C1 segment of cervical spinal cord (tissue), 14 donors: ENCODE measurements at regions not wholly inside any gene's neighbourhood (a gene's known extent, or its start where the extent isn't known, plus 50 kb on each side); places are given as distances from the start of the nearest gene placed in this dataset.
"Not testable (repeated sequence)": the region's sequence is repeated elsewhere in the genome, so short reads cannot be mapped to it uniquely, and the experiment has no call there.

Experiments
- DNase-seq, 14 donors: peaks; one replicate each; lab custom pipeline; 2025; lab: John Stamatoyannopoulos, UW

DNA sequence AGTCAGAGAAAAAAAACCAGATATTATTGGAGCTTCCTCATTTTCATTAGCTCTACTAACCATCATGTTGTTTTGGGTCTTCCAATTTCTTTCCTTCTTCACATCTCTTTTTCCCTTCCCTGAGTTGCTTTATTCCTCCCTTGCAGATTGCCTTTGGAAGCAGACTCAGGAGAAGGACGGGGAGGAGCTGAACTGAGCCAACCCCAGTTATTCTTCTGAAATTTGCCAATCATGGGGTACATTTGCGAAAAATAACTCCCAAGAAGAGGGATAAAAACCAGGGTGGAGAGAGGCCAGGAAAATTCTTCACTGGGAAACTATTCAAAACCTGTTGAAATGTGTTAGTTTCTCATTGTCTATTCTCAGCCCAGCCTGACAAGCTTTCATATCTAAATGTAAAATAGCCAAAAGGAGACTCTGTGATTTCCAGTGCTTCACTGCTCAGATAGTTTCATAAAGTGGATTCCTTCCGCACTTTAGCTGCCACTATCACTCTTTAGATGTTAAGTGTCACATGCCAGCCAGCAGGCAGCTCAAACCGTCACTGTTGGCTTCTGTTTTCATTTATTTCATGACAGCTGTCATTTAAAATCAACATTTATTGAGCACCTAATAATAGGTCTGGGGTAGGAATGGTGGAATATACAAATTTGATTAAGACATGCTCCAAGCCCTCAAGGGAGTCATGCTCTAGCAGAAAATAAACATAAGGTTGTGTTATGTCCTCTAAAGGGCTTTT lies 204.5 kb downstream of the SREK1 start:
- DNase-seq = no peak

DNA sequence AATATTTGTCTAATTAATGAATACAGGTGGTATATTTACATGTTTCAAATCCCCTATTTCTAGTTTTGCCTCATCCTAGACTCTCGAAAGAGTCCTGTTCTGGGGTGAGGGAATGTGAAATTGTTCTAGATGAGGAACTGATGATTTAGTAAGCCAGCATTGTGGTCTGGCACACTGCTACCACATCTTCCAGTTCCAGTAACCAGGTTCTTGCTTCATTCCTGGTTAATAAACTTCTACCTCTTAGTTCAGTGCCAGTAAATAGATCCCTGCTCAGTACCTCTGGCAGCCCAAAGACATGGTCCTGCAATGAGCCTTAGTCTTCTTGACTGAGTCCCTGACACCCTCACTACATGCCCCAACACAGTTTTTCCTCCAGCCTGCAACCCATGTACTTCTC lies 207.7 kb downstream of the SREK1 start:
- peak in 1 of 14 donors; percentile 2 for DNase-seq

DNA sequence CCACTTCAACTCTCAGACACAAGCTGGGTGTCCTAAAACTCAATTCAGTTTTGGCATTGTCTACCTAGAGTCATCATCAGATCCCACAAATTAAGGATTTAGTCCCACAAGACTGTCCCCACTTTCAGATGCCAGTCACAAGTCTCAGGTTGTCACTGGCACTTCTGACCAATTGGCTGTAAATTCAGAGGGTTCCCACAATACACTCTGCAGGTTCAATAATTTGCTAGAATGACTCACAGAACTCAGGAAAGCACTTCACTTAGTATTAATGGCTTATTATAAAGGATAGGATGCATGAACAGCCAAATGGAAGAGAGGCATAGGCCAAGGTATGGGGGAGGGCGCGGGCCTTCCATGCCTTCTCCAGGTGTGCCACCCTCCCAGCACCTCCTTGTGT lies 209.1 kb downstream of the SREK1 start:
- no peak for DNase-seq

- no peak for DNase-seq
Observed at GRCh38 chr5:66354422-66354821, 210.3 kb downstream of the SREK1 start.

DNA sequence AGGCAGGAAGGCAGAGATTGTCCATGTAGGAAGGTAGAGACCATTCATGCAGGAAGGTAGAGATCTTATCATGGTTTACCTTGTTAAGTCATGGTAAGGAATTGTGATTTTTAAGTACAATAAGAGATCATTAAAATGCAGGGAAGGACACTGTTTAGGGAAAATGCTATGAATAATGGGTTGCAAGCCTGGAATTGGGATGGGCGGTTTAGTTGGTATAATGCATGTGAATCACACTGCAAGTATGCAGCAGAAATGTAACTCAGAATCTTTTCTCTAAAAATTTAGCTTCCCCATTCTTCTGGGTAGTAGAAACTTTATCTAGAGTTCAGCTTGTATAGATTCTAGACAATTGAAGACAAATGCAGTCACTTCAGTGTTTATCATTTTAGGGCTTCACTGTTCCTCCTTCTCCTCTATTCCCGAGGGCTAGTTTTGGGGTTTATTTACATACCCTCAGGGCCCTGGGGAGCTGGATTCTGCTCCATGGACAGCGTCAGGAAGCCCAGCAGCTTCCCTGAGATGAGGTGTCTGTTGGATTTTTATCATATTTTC lies 212.0 kb downstream of the SREK1 start:
- no peak for DNase-seq

DNA sequence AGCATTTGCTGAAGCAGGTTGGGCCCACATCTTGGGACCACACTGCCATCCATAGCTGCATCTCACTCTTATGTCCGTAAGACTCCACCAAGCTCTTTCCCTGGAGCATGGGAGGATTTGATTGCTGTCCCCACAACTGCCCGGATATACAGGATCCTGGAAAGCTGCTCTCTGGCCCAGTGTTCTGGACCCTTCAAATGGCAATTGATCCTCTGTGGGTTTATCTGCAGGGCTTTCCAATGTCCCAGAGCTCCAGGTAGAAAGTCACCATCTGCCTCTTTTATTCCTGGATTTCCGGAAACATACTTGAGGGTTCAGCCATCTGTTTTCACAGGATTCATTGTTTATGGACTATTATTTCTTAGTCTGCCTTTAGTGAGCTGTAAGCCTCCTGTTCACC lies 214.6 kb downstream of the SREK1 start:
- DNase-seq = no peak

DNA sequence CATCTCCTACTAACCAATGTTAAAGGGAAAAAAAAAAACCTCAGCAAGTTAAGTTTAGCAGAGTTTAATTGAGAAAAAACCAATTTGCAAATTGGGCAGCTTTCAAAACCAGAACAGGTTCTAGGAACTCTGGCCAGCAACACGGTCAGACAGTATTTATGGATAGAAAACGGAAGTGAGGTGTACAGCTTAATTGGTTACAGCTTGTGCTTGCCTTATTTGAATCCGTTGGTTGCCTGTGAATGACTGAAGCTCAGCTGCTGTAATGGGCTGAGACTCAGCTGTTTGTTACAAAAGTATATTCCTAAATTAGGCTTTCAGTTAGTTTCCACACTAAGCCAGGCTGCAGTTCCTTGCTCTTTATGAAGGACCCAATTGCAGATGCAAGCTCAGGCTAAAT lies 217.0 kb downstream of the SREK1 start:
- DNase-seq = no peak

DNA sequence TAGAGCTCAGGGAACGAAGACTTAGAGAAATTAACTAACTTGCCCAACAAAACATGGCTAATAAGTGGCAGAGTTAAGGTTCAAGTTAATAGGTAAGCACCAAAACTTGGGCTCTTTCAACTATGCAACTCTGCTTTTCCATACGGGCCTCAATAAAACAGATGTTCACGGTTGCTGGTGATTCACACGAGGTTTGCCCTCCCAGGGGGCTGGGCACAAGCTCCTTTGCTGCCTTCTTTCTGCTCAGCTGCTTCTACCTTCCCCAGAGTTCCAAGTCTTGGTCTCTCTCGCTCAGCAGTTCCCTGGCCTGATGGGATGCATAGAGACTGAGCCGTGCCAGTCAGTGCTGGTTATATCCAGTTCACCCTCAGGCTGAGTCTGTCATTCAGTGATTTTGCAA lies 217.9 kb downstream of the SREK1 start:
- DNase-seq = no peak

DNA sequence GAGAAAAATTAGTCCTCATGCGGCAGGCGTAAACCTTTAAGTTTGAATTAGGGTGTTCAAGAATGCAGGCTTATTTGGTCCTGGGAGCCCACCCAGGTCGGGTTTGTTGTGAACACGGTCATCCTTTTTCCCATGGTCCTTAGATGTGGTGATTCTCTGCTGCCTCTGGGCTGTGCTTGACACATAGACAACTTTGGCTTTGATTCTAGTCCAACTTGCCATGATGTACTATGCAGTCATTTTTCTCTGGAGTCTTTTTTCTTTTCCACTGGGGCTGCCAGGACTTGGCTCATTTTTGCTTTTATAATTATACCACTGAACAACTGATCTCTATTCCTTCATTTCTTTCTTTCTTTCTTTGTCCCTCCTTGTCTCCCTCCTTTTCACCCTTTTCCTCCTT lies 218.6 kb downstream of the SREK1 start:
- no peak for DNase-seq

- DNase-seq = no peak
Observed at GRCh38 chr5:66363097-66363496, 219.0 kb downstream of the SREK1 start.

DNA sequence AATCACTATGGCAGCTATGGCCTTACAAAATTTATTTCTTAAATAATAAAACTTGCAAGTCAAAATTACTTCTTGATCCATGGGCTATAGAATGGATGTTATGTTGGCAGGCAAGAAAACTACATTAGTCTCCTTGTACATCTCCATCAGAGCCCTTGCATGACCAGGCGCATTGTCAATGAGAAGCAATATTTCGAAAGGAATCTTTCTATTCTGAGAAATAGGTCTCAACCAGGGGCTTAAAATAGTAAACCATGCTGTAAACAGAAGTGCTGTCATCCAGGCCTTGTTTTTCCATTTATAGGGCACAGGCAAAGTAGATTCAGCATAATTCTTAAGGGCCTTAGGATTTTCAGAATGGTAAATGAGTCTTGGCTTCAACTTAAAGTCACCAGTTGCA lies 220.1 kb downstream of the SREK1 start:
- DNase-seq = no peak

DNA sequence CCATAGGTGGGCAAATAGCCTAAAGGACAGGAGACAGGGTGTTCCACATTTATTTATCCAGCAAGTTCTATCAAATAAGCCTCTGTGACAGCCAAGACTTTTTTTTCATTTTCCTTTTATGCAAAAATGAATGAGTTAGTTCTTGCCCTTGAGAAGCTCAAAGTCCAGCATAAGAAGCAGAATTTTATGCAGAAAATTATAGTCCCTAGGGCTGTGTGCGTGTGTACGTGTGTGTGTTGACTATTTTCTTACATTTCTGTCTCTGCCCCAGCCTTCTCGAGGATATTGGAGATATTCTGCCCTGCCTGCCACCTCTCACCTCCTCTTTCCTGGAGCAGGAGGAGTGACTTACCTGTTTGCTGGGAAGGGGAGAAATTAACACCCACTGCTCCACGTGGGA lies 221.9 kb downstream of the SREK1 start:
- no peak for DNase-seq

- no peak for DNase-seq
Observed at GRCh38 chr5:66367814-66368541, 223.9 kb downstream of the SREK1 start.

DNA sequence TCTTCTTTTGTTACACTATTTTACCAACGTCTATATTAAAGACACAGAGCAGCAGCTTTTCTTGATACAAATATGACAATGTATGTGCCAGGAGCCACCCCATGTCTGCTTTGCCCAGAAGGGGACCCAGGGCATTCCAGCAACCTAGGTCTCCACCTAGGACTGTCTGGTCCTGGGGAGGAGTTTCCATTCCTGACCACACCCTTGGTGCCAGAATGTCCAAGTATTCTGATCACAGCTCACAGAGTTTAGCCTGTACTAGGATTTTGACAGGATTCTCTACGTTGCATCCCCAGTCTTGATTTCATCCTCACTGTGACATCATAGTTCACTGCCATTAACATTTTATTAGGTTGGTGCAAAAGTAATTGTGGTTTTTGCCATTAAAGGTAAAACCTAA lies 224.7 kb downstream of the SREK1 start:
- no peak for DNase-seq

GRCh38 chr5:66377747-66378146 lies 218.4 kb upstream of the MAST4 start:
- no peak for DNase-seq

- DNase-seq = no peak
Observed at GRCh38 chr5:66378407-66378806, 217.8 kb upstream of the MAST4 start.

DNA sequence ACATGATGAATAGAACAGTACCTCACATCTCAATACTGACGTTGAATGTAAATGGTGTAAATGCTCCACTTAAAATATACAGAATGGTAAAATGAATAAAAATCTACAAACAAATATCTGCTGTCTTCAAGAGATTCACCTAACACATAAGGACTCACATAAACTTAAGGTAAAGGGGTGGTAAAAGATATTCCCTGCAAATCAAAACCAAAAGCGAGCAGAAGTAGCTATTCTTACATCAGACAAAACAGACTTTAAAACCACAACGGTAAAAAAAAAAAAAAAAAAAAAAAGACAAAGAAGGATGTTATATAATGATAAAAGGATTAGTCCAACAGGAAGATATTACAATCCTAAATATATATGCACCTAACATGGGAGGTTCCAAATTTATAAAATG lies 214.0 kb upstream of the MAST4 start:
- no peak for DNase-seq

GRCh38 chr5:66405145-66405544 lies 191.0 kb upstream of the MAST4 start:
- not testable (repeated sequence) for DNase-seq

GRCh38 chr5:66406761-66407336 lies 189.3 kb upstream of the MAST4 start:
- DNase-seq = no peak

DNA sequence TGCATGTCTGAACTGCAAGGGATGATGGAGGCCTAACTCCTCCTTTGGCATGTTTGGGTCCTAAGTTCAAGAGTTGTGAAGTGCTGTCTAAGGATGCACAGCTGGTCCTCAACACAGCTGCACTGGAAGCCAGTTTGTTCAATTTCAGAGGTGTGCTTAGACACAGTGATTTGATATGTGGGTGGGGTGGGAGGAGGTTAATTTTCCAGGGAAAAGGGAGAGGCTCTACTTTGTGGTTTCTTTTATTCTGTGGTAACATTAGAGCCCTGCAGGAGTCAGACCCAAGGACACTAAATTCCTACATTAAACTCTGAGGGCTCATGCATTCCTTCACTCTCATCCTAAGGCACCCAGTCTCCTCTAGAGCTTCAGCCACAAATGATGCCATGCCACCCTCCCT lies 188.4 kb upstream of the MAST4 start:
- no peak for DNase-seq

DNA sequence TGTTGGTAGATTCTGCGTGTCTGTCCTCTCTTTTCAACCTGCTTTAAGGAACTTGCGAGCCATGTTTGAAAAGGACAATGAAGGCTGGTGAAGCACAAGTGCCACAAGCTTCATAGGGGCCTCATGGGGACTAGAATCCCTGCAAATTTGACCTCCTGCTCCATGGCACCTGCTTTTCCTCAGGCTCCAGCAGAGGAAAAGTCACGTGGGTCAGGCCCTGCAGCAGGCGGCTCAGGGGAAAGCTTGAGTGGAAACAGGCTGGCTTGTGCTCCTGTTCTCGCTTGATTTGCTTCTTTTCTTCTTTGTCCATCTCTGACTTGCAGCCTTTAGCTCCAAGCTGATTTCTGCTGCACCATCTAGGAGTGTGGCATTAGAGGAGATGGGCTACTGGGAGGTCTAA lies 187.6 kb upstream of the MAST4 start:
- no peak for DNase-seq

DNA sequence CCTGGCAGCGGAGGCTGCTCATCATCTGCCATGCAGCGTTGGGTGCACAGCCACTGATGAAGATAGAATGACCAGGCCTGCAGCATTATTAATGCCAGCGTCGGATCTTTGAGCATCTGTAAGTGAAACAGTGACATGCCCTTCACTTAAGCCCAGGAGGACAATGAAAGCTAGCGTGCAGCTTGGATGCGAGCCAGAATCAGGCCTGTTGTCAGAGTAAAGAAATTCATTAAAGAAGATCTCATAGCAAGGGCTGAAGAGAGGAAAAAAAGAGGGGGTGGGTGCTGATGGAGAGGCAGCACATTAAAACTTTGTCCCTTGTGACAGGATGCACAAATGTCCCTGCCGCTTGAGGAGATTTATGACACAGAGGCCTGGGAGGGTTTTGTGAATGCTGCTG lies 186.1 kb upstream of the MAST4 start:
- no peak for DNase-seq

DNA sequence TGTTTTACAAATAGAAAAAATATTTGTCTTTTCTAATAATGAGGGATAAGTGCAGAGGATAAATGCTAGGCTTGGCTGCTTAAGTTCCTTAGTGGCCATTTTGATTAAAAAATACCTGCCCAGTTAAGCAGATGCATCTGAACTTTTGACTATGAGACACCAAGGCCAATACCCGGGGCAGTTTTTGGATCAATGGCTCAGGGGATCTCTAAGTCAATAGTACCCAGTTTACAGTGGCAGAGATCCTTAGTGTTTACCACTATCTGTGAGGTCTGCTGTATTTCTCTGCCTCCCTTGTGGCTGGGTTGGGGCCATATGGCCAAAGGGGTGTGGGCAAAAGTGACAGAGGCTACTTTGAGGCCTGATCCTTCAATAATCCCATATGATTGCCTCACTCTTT lies 184.5 kb upstream of the MAST4 start:
- no peak for DNase-seq
